Activated T-cell treated with anti-CD3 and anti-CD28 coated beads, Interleukin-2, amount 50 U/mL, for 4 hours (primary cell): ENCODE measurements at regions not wholly inside any gene's neighbourhood (a gene's known extent, or its start where the extent isn't known, plus 50 kb on each side); places are given as distances from the start of the nearest gene placed in this dataset.
"Not testable (repeated sequence)": the region's sequence is repeated elsewhere in the genome, so short reads cannot be mapped to it uniquely, and the experiment has no call there.

Experiments used
- ATAC-seq, 2 donors: fragments of 200-7000 bp; cut with Tn5 transposase; one replicate each; pipeline ENCODE4 v1.10.0; 2021
- DNase-seq: peaks from one replicate; pipeline ENCODE4 v3.0.0-alpha.2; 2020
- H3K27me3 Mint-ChIP-seq: one replicate; pipeline ENCODE4 v1.8.0; 2021; ENCODE audit warnings: low read depth, mixed read lengths
- H3K36me3 Mint-ChIP-seq: one replicate; pipeline ENCODE4 v1.8.0; 2022; ENCODE audit warnings: mixed read lengths; ENCODE audit not compliant: insufficient read depth
- H3K4me1 Mint-ChIP-seq: one replicate; pipeline ENCODE4 v1.8.0; 2021; ENCODE audit warnings: low read depth, mixed read lengths
- H3K4me3 Mint-ChIP-seq: one replicate; pipeline ENCODE4 v1.8.0; 2021; ENCODE audit warnings: mild to moderate bottlenecking, moderate library complexity, mixed read lengths
- H3K9me3 Mint-ChIP-seq: one replicate; pipeline ENCODE4 v1.8.0; 2021; ENCODE audit warnings: mixed read lengths

GRCh38 chr4:162911349-162911748 is 255.3 kb downstream of the NAF1 start:
- Mint-ChIP-seq H3K27me3 (no peaks in the 10 kb centered on the region), H3K9me3 (peaks cover 6% of the 10 kb centered on the region), H3K4me3 (no peak overlapping the region), H3K36me3 (no peaks in the 10 kb centered on the region), H3K4me1 (no peaks in the 10 kb centered on the region)
- ATAC-seq (no peak), DNase-seq (no peak)

DNA sequence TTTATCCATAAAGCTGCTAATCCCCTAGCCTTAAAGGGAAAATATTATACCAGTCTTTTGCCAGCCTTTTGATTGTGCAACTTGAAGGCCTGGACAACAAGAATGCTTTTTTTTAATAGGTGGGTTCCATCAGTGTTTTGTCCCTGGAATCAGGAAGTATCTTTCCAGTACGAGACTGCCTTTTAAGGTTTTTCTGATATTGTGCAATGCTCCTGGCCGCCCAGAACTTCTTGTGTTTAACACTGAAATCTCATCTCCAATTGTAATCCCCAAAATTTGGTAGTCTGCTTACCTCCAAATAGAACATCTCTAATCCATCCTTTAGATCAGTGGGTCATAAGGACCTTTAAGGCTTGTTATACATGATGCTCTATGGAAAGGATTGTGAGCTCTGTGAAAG is 256.7 kb downstream of the NAF1 start:
- no peak for ATAC-seq
- Mint-ChIP-seq H3K9me3 (peaks cover 3% of the 10 kb centered on the region), H3K36me3 (no peaks in the 10 kb centered on the region), H3K4me3 (no peak overlapping the region), H3K4me1 (no peaks in the 10 kb centered on the region), H3K27me3 (no peaks in the 10 kb centered on the region)
- no peak for DNase-seq

DNA sequence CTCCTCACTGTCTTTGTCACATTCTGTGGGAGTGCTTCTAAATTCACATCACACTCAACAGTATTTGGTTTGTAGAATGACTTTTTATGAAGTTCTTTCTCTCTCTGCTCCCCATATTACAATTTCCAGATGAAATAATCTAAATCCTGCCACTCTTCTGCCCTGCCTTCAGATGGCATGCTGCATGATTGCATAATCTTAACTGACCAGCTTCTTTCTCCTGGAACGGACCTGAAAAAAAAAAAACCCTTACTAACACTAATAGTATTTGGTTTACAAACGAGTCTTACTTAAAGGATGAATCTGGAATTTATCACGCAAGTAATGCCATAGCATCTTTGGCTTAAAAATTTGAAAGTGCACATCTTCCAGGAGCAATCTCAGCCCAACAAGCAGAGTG is 272.3 kb downstream of the NAF1 start:
- ATAC-seq (no peak), DNase-seq (no peak)
- H3K4me1 Mint-ChIP-seq = no peaks in the 10 kb centered on the region
- H3K36me3 Mint-ChIP-seq = no peaks in the 10 kb centered on the region
- H3K27me3 Mint-ChIP-seq = no peaks in the 10 kb centered on the region
- no peak overlapping the region for H3K4me3 Mint-ChIP-seq
- no peaks in the 10 kb centered on the region for H3K9me3 Mint-ChIP-seq

- Mint-ChIP-seq H3K27me3 (no peaks in the 10 kb centered on the region), H3K4me3 (no peak overlapping the region), H3K9me3 (no peaks in the 10 kb centered on the region), H3K36me3 (no peaks in the 10 kb centered on the region), H3K4me1 (no peaks in the 10 kb centered on the region)
- DNase-seq (no peak), ATAC-seq (peak in 1 of 2 donors; percentile 57)
Measured at GRCh38 chr4:162891788-162892707, 274.6 kb downstream of the NAF1 start.

- no peaks in the 10 kb centered on the region for H3K4me1 Mint-ChIP-seq
- DNase-seq = no peak
- H3K36me3 Mint-ChIP-seq = no peaks in the 10 kb centered on the region
Measured at GRCh38 chr4:162878096-162878495, 288.6 kb downstream of the NAF1 start.

GRCh38 chr4:162874748-162875147 is 291.9 kb downstream of the NAF1 start:
- no peak for ATAC-seq
- no peaks in the 10 kb centered on the region for H3K27me3 Mint-ChIP-seq
- H3K4me1 Mint-ChIP-seq = no peaks in the 10 kb centered on the region
- H3K4me3 Mint-ChIP-seq = no peak overlapping the region
- H3K36me3 Mint-ChIP-seq = no peaks in the 10 kb centered on the region
- DNase-seq = no peak
- no peaks in the 10 kb centered on the region for H3K9me3 Mint-ChIP-seq

More at GRCh38 chr4:162878096-162878495, 288.6 kb downstream of the NAF1 start:
- no peak for ATAC-seq
- no peaks in the 10 kb centered on the region for H3K27me3 Mint-ChIP-seq
- H3K9me3 Mint-ChIP-seq = peaks cover 2% of the 10 kb centered on the region
- H3K4me3 Mint-ChIP-seq = no peak overlapping the region

- Mint-ChIP-seq H3K4me1 (no peaks in the 10 kb centered on the region), H3K4me3 (no peak overlapping the region), H3K9me3 (peaks cover 5% of the 10 kb centered on the region), H3K36me3 (no peaks in the 10 kb centered on the region), H3K27me3 (no peaks in the 10 kb centered on the region)
- ATAC-seq = no peak
- no peak for DNase-seq
Measured at GRCh38 chr4:162871990-162872389, 294.7 kb downstream of the NAF1 start.

DNA sequence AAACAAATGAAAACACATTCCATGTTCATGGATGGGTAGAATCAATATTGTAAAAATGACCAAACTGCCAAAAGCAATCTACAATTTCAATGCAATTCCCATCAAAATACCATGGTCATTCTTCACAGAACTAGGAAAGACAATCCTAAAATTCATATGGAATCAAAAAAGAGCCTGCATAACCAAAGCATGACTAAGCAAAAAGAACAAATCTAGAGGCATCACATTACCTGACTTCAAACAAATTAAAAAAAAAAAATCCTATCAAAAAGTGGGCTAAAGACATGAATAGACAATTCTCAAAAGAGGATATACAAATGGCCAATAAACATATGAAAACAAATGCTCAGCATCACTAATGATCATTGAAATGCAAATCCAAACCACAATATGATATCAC is 297.5 kb downstream of the NAF1 start:
- ATAC-seq = no peak
- no peaks in the 10 kb centered on the region for H3K4me1 Mint-ChIP-seq
- H3K4me3 Mint-ChIP-seq = no peak overlapping the region
- no peaks in the 10 kb centered on the region for H3K36me3 Mint-ChIP-seq
- H3K9me3 Mint-ChIP-seq = peaks cover 13% of the 10 kb centered on the region
- DNase-seq = no peak
- no peaks in the 10 kb centered on the region for H3K27me3 Mint-ChIP-seq

DNA sequence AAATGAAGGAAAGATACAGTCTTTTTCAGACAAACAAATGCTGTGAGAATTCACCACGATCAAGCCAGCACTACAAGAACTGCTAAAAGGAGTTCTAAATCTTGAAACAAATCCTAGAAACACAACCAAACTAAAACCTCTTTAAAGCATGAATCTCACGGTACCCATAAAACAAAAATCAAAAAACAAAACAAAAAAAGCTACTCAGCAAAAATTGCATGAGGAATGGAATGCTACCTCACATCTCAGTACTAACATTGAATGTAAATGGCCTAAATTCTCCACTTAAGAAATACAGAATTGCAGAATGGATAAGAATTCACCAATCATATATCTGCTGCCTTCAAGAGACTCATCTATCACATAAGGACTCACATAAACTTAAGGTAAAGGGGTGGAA is 300.1 kb downstream of the NAF1 start:
- ATAC-seq = no peak
- H3K27me3 Mint-ChIP-seq = no peaks in the 10 kb centered on the region

GRCh38 chr4:162865102-162865501 is 301.6 kb downstream of the NAF1 start:
- no peaks in the 10 kb centered on the region for H3K36me3 Mint-ChIP-seq
- ATAC-seq = no peak
- no peaks in the 10 kb centered on the region for H3K27me3 Mint-ChIP-seq
- DNase-seq = no peak
- no peaks in the 10 kb centered on the region for H3K4me1 Mint-ChIP-seq
- H3K9me3 Mint-ChIP-seq = peaks cover 13% of the 10 kb centered on the region
- no peak overlapping the region for H3K4me3 Mint-ChIP-seq

More for the DNA sequence above, 300.1 kb downstream of the NAF1 start:
- no peaks in the 10 kb centered on the region for H3K4me1 Mint-ChIP-seq
- H3K4me3 Mint-ChIP-seq = no peak overlapping the region
- no peaks in the 10 kb centered on the region for H3K36me3 Mint-ChIP-seq
- H3K9me3 Mint-ChIP-seq = peaks cover 13% of the 10 kb centered on the region
- DNase-seq = no peak

DNA sequence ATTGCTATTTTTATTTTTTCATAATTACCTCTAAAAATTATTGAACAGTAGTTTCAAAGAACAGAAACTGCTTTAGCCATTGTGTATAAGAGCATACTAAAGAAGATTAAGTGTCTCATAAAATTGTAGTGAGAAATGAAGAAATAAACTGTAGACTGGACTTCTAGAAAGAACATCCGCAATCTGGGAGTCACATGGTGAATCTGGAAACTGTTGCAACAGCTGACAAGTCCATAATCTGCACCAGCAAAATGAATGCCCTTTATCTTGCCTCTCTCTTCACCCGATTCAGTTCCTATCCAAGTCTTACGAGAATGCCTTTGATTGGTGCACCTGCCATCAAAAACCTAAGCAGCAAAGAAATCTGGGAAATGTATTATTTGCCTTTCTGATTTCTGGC is 312.9 kb downstream of the NAF1 start:
- no peak for ATAC-seq
- no peaks in the 10 kb centered on the region for H3K4me1 Mint-ChIP-seq
- H3K4me3 Mint-ChIP-seq = no peak overlapping the region
- H3K27me3 Mint-ChIP-seq = no peaks in the 10 kb centered on the region
- H3K9me3 Mint-ChIP-seq = no peaks in the 10 kb centered on the region
- no peak for DNase-seq
- no peaks in the 10 kb centered on the region for H3K36me3 Mint-ChIP-seq

DNA sequence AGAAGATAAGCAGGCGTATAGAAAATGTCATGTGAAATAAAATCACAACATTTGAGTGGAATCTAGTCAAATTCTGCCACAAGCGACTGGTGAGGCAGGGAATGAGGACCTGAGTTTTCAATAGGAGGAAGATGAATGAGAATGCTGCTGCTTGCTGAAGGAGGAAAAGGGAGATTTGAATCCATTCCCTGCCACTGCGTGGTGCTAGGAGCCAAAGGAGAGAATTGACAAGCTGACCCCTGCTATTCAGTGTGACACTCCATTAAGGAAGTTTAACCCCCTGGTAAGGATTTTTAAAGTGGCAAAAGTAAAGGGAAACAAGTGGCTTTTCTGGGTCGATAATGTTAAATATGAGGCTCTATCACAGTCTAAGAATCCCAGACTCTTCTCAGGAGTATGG is 314.0 kb downstream of the NAF1 start:
- DNase-seq (no peak), ATAC-seq (no peak)
- Mint-ChIP-seq H3K4me1 (no peaks in the 10 kb centered on the region), H3K36me3 (no peaks in the 10 kb centered on the region), H3K27me3 (no peaks in the 10 kb centered on the region), H3K4me3 (no peak overlapping the region), H3K9me3 (no peaks in the 10 kb centered on the region)

DNA sequence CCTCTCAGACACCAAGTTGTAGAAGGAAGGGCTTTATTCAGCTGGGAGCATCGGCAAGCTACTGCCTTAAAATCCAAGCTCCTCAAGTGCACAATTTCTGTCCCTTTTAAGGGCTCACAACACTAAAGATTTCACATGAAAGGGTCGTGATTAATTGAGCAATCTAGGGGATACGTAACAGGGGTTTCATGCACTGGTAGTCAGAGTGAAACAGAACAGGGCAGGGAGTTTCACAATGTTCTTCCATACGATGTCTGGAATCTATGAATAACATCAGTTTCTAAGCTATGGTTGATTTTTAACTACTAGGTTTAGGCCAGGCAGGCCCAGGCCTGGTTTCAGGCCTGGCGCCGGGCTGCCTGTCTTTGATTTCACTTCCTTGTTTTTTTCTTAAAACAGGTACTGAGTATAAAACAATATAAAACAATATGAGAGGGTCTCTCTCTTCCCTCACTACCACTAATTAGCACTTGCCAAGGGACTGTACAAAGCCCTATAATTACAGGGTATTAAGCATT is 315.4 kb downstream of the NAF1 start:
- ATAC-seq, DNase-seq: not testable (repeated sequence)

DNA sequence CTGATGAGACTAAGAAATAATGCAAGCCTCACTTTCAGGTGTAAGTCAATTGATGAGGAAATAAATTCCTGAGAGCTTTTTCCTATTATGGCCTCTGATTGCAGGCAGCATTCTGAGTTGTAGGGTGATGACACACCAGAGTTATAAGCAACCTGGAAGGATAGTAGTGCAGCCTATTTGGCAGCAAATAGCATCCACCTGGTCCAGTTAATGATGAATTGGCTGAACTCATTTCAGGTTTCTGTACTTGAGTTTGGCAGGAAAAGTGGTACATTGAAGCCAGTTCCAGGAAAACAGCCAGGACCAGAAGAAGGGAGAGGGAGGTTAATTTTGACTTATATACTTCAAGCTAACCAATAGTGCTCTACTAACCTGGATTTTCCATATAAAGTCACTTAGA is 316.8 kb downstream of the NAF1 start:
- no peak for ATAC-seq
- no peaks in the 10 kb centered on the region for H3K36me3 Mint-ChIP-seq
- H3K27me3 Mint-ChIP-seq = no peaks in the 10 kb centered on the region
- DNase-seq = no peak
- H3K4me3 Mint-ChIP-seq = no peak overlapping the region
- H3K4me1 Mint-ChIP-seq = no peaks in the 10 kb centered on the region
- no peaks in the 10 kb centered on the region for H3K9me3 Mint-ChIP-seq

More for the DNA sequence above, 315.4 kb downstream of the NAF1 start:
- not testable (repeated sequence) for H3K4me3 Mint-ChIP-seq, H3K27me3 Mint-ChIP-seq, H3K4me1 Mint-ChIP-seq, H3K36me3 Mint-ChIP-seq, H3K9me3 Mint-ChIP-seq

DNA sequence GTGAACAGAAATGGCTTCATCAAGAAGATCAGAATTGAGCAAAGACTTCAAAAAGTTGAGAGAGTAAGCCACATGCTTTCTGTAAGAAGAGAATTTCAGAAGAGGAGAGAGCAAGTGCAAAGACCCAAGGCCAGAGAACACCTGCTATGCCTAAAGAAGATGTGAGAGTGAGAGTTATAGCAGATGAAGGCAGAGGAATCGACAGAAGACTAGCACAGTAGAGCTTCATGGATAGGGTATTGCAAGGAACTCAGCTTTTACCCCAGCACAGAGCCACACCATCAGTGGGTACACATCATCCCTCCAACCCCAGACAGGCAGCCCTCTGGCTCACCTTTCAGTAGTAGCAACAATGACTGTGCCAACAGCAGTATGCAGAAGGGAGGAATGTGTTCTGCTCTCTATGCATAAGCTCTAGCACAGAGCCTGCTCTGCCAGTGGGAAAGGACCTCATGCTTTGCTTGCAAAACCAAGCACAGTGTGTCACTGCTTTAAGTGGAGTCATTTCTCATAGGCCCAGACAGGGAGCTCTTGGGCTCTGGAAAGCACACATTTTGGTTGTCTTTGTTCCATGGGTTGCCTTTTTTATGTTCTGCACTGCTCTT is 318.6 kb downstream of the NAF1 start:
- no peaks in the 10 kb centered on the region for H3K4me1 Mint-ChIP-seq
- H3K9me3 Mint-ChIP-seq = peaks cover 1% of the 10 kb centered on the region
- ATAC-seq (no peak), DNase-seq (no peak)
- no peaks in the 10 kb centered on the region for H3K36me3 Mint-ChIP-seq
- no peak overlapping the region for H3K4me3 Mint-ChIP-seq
- no peaks in the 10 kb centered on the region for H3K27me3 Mint-ChIP-seq
